Heart right ventricle (tissue), 16 donors: ENCODE measurements at regions not wholly inside any gene's neighbourhood (a gene's known extent, or its start where the extent isn't known, plus 50 kb on each side); places are given as distances from the start of the nearest gene placed in this dataset.

Source experiments
- ATAC-seq, 8 donors: fragments of 200-7000 bp; cut with Tn5 transposase; one replicate each; pipeline ENCODE4 v1.9.1; 2020; ENCODE audit warnings: mild to moderate bottlenecking in 8 of 8, moderate library complexity in 8 of 8, moderate number of reproducible peaks in 1 of 8
- DNase-seq, 2 donors: peaks; one replicate each; pipeline ENCODE4 v3.0.0-alpha.2; 2020
- H3K27ac ChIP-seq, 10 donors: fragments of 200-600 bp; sonication (generic) in 2 of 10; one replicate each; pipeline versions ENCODE4 v1.5.0 to v1.8.0; 2020 to 2022; ENCODE audit warnings: mild to moderate bottlenecking in 3 of 10
- H3K27me3 ChIP-seq, 7 donors: fragments of 200-600 bp; one replicate each; pipeline ENCODE4 v1.8.0; 2021 to 2022; ENCODE audit warnings: mild to moderate bottlenecking in 2 of 7
- H3K36me3 ChIP-seq, 9 donors: fragments of 200-600 bp; sonication (generic) in 1 of 9; one replicate each; pipeline versions ENCODE4 v1.5.0 to v1.8.0; 2020 to 2022; ENCODE audit warnings: mild to moderate bottlenecking in 2 of 9
- H3K4me1 ChIP-seq, 9 donors: fragments of 200-600 bp; sonication (generic) in 1 of 9; one replicate each; pipeline versions ENCODE4 v1.5.0 to v1.8.0; 2020 to 2022; ENCODE audit warnings: mild to moderate bottlenecking in 4 of 9
- H3K4me3 ChIP-seq, 10 donors: fragments of 200-600 bp; sonication (generic) in 2 of 10; one replicate each; pipeline versions ENCODE4 v1.5.0 to v1.8.0; 2020 to 2022; ENCODE audit warnings: mild to moderate bottlenecking in 7 of 10, moderate library complexity in 2 of 10
- H3K9me3 ChIP-seq, 11 donors: fragments of 200-600 bp in 10 of 11; sonication (generic) in 2 of 11; one replicate each; pipeline versions ENCODE4 v1.5.0 to v1.8.0; 2013 to 2022; ENCODE audit warnings: mild to moderate bottlenecking in 2 of 11, control low read depth in 1 of 11, moderate library complexity in 1 of 11
- CTCF ChIP-seq, 9 donors: fragments of 200-600 bp; sonication (generic) in 2 of 9; IDR thresholded peaks; one replicate each; pipeline versions ENCODE4 v1.5.0 to v1.8.0; 2021 to 2022; ENCODE audit warnings: antibody characterized with exemption in 9 of 9, mild to moderate bottlenecking in 5 of 9, moderate library complexity in 1 of 9
- WGBS, 2 donors: extraction: QIAGEN DNeasy Blood & Tissue Kit; methylation state at CpG; one replicate each; pipeline ENCODE4 v1.1.7; 2013; ENCODE audit warnings: inconsistent platforms in 1 of 2; 5-methylcytosine and 5-hydroxymethylcytosine counted together
- intact Hi-C, 10 donors: fragments of 100-400 bp; cut with DNase I; formaldehyde crosslinking; loops; one replicate each; pipeline versions ENCODE4 v1.11.1 to v1.14.2; 2022
- donor health status: Arrhythmogenic right ventricular cardiomyopathy.
- donor health status: ischemic (EF 13 %, LVEDD 7.1; RV severe dilation, severe dysfunction).
- donor health status: healthy with polysubstance abuse.
- donor health status: DM: no; HTN: yes; CAD: no.
- donor health status: DM: no; HTN: no; CAD: no.
- donor health status: ischemic (EF 25% LVEDD 6.9; RV normal size, moderate dysfunction).
- donor health status: ischemic (EF 25% LVEDD 5.7; RV mildly dilated, moderate dysfunction).
- donor health status: healthy.
- donor health status: DM: yes; HTN: yes; CAD: no.
- donor health status: Ischemic cardiomyopathy.
- donor health status: ischemic (EF 35%, LVEDD 5.7; RV mildly dilated, moderate dysfunction).
- donor health status: nonischemic (EF 11% LVEDD 7.7; RV severe dilation, severe dysfunction).
- donor health status: DM: yes; HTN: yes; CAD: no.
- donor health status: PGD.
- donor health status: ischemic (EF 29% LVEDD 5.4; RV normal size, mild dysfunction).
- donor health status: nonischemic (EF 23%, LVEDD 6.1; RV moderate dilation, normal function).

- H3K4me1 ChIP-seq = peaks cover 0 to 22% (median 9%) of the 10 kb centered on the region in 9 donors
- no peaks in the 10 kb centered on the region for H3K36me3 ChIP-seq
- no peak overlapping the region for H3K27ac ChIP-seq
- DNase-seq = no peak
- intact Hi-C loops = no loop called here
- WGBS, 2 donors = 79 to 85% methylated on average over 3 of the region's 3 CpGs
- H3K9me3 ChIP-seq = peaks cover 0 to 4% (median 0%) of the 10 kb centered on the region in 11 donors
- no peak for ATAC-seq
- H3K4me3 ChIP-seq = no peak overlapping the region
- no peak for TF ChIP-seq CTCF (IDR thresholded peaks at IDR 0.05)
- H3K27me3 ChIP-seq = no peaks in the 10 kb centered on the region
These were observed 405.3 kb upstream of the SGCD start for GRCh38 chr5:155921621-155922020.

- TF ChIP-seq CTCF (IDR thresholded peaks at IDR 0.05) = no peak
- Histone ChIP-seq H3K4me3 (no peak overlapping the region), H3K9me3 (peaks cover 0 to 4% (median 0%) of the 10 kb centered on the region in 11 donors), H3K4me1 (peaks cover 0 to 18% (median 8%) of the 10 kb centered on the region in 9 donors), H3K27ac (no peak overlapping the region), H3K27me3 (no peaks in the 10 kb centered on the region), H3K36me3 (no peaks in the 10 kb centered on the region)
- 88 to 95% methylated on average over 1 of the region's 1 CpG for WGBS, 2 donors
- ATAC-seq = no peak
- intact Hi-C loops = no loop called here
- no peak for DNase-seq
These were observed 403.2 kb upstream of the SGCD start for GRCh38 chr5:155923784-155924183.

- no peaks in the 10 kb centered on the region for H3K36me3 ChIP-seq
- intact Hi-C loops = no loop called here
- no peak for DNase-seq
These were observed 400.9 kb upstream of the SGCD start for GRCh38 chr5:155926031-155926430.

GRCh38 chr5:155926766-155927165 lies 400.2 kb upstream of the SGCD start:
- 93 to 100% methylated on average over 2 of the region's 2 CpGs for WGBS, 2 donors
- intact Hi-C loops = no loop called here
- TF ChIP-seq CTCF (IDR thresholded peaks at IDR 0.05) = no peak
- no peak overlapping the region for H3K27ac ChIP-seq
- H3K9me3 ChIP-seq = peaks cover 0 to 4% (median 0%) of the 10 kb centered on the region in 11 donors
- DNase-seq (no peak), ATAC-seq (no peak)
- H3K27me3 ChIP-seq = no peaks in the 10 kb centered on the region
- no peak overlapping the region for H3K4me3 ChIP-seq
- H3K4me1 ChIP-seq = no peaks in the 10 kb centered on the region
- no peaks in the 10 kb centered on the region for H3K36me3 ChIP-seq

More at GRCh38 chr5:155926031-155926430, 400.9 kb upstream of the SGCD start:
- no peak for TF ChIP-seq CTCF (IDR thresholded peaks at IDR 0.05)
- WGBS, 2 donors = 91 to 98% methylated on average over 3 of the region's 3 CpGs
- no peak overlapping the region for H3K27ac ChIP-seq
- H3K4me3 ChIP-seq = no peak overlapping the region
- H3K4me1 ChIP-seq = no peaks in the 10 kb centered on the region
- no peak for ATAC-seq
- H3K27me3 ChIP-seq = no peaks in the 10 kb centered on the region
- peaks cover 0 to 4% (median 0%) of the 10 kb centered on the region in 11 donors for H3K9me3 ChIP-seq
